HG02623 (cell line): ENCODE measurements at regions not wholly inside any gene's neighbourhood (a gene's known extent, or its start where the extent isn't known, plus 50 kb on each side); places are given as distances from the start of the nearest gene placed in this dataset.
"Not testable (repeated sequence)": the region's sequence is repeated elsewhere in the genome, so short reads cannot be mapped to it uniquely, and the experiment has no call there.

Experiments
- ATAC-seq: cut with Tn5 transposase; IDR thresholded peaks from one replicate; pipeline ENCODE4 v1.9.1; 2021; ENCODE audit warnings: moderate library complexity; ENCODE audit not compliant: unreplicated experiment

DNA sequence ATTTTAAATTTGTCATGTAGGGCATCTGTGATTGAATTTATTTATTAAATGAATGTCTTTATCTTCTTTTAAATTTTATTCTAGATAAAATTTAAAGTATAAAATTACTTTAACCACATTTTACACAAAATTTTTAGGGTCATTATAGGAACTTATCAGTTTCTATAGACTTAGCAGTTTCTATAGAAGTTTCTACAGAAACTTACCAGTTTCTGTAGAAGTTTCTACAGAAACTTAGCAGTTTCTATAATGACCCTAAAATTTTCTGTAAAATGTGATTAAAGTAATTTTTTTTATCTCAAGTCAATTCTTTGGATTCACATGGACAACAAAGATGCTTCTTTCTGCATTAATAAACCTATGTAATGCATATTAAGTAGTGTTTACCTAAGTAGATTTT is 565.9 kb upstream of the TECRL start:
- ATAC-seq: no peak

GRCh38 chr4:64969081-64969480 is 559.8 kb upstream of the TECRL start:
- no peak for ATAC-seq

DNA sequence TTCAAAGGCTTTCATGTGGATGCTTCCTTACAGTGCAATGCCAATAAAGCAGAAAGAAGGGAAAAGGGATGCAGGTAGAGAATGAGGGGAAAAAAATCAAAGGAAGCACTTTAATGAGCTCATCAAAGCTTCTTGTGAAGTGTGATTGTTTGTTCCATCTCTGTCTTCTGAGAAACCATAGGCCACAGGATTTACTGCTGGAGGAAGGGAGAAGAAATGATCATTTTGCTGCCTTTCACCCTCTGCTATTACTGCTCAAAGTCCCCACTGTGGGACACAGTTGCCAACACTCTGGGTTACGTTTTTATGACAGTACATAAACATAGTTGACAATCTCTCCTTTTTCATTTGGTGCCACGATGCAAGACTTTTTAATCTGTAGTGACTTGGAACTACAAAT is 558.0 kb upstream of the TECRL start:
- no peak for ATAC-seq

DNA sequence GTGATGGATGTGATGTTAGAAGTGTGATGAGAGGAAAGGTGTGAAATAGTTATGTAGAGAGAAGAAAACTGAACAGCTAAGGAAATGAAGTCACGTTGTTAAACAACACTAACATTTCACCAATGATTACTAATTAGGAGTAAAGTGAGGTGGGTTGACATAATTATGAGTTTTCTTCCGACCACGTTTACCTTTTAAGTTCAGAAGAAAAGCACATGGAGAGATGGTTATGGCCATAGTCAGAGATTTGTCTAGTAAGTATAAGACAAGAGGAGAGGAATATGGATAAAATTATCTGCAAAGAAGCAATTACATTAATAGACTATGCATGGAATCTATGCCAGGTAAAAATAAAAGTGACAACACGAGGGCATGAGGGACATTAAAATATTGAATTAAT is 551.3 kb upstream of the TECRL start:
- no peak for ATAC-seq

GRCh38 chr4:64940698-64941097 is 531.4 kb upstream of the TECRL start:
- ATAC-seq: no peak

DNA sequence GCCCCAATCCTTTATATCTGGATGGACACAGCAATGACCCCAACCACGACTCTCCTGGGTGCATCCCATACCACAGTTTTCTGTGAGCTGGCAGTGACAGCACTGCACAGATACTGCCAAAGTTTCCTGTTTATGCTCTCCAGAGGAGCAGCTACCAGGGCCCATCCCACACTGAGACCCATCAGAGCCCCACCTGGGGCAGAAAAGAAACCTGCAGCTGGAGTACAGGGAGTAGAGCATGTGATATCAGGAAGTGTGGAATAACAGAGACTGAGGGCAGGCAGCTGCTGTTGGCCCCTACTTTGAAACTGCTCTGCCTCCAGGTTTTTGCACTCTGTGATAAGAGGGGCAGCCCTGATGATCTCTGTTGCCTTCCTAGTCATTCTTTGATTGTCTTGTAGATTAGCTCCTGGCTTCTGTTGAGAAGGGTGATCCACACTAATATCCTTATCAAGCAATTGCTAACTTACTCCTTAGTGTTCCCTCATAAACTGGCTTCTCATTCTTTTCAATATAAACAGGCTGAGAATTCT is 526.3 kb upstream of the TECRL start:
- ATAC-seq: no peak

GRCh38 chr4:64911846-64912245 is 502.6 kb upstream of the TECRL start:
- ATAC-seq: no peak

- no peak for ATAC-seq
Measured at GRCh38 chr4:64903986-64904385, 494.7 kb upstream of the TECRL start.

- ATAC-seq: no peak
Measured at GRCh38 chr4:64899563-64899962, 490.3 kb upstream of the TECRL start.

DNA sequence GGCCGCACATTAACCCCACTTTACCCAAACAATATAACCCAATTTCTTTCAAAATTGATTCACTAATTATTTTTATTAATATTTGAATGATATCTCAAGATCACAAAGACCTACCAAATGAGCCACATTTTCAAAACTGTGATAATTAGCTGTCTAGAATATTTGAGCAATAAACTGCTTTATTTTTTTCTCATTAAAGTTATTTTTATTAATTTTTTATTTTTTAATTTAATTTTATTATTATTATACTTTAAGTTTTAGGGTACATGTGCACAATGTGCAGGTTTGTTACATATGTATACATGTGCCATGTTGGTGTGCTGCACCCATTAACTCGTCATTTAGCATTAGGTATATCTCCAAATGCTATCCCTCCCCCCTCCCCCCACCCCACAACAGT is 489.8 kb upstream of the TECRL start:
- not testable (repeated sequence) for ATAC-seq

DNA sequence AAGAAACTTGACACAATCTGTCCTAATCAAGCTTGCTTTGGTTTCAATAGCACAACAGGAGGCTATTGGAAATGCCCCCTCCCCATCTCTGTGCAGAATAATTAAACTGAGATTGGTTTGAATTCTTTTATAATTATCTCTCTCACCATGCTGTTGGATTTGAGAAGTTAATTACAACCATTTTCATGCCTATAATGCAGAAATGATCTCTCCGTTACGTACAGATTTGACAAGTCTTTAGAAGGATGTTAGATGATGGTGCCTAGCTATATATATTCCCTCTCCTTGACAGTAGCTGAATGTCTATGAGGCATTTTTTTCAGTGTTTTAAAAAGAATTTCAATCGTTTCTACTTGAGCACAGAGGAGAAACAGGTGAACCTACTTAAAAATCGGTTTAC is 488.4 kb upstream of the TECRL start:
- no peak for ATAC-seq

DNA sequence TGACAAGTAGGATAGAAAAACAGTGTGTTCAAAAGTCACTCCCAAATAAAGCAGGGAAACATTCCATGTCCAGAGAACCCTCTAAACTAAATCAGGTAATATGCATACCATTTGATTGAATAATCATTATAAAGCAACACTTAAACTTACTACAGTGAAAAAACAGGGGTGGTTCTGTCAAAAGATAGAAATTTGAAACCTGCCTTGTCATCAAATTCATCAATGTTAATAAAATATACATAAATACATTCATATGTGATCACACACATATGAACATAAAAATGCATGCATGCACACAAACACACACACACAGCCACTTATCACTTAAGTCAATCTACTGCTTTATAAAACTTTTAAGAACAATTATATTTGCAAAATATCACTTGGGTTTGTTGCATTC is 485.8 kb upstream of the TECRL start:
- no peak for ATAC-seq

DNA sequence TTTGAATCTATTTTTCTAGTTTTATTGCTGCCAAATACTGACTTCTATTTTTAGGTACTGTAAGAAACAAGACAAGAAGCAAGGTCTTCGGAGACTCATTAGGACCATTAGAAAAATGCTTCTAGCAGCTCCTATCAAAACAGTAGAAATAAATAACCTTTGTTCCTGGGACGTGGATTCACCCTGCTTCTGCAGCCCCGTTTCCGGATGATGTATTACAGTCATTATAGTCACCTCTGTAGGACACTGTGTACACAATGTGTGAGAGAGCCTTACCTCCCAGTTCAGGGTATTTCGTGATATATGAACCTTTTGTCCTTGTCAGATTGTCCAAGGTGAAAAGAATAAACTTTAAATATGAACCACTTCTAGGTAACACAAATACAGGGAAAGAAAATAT is 484.0 kb upstream of the TECRL start:
- ATAC-seq: no peak

DNA sequence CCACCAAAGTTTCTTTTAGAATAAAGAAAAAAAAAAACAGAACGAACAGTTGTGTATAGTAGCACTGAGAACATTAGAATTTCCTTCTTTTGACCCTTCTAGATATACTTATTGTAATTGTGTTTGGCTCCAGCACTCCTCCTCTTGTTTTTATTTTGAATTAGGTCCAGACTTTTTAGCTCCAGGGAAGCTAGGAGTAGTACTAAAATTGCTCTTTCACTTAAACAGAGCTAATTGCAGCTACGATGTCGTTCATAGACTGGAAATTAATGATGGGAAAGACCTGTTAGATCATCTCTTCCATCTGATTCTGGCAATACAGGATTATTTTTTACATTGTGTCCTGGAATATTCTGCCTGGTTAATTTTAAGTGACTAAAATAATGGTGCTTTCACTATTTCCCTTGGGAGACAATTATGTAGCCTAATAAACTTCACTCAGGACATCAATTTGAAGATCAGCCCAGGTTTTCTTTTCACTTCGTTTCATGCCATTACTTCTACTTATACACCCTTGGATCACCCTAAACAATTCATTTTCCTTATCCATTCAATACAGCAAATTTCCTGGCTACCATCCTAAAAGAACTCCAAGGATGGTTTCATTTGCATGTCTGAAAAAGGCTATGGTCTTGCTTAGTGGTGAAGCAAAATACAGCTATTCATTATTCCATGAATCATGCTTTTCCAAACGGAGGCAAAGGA is 480.8 kb upstream of the TECRL start:
- no peak for ATAC-seq

DNA sequence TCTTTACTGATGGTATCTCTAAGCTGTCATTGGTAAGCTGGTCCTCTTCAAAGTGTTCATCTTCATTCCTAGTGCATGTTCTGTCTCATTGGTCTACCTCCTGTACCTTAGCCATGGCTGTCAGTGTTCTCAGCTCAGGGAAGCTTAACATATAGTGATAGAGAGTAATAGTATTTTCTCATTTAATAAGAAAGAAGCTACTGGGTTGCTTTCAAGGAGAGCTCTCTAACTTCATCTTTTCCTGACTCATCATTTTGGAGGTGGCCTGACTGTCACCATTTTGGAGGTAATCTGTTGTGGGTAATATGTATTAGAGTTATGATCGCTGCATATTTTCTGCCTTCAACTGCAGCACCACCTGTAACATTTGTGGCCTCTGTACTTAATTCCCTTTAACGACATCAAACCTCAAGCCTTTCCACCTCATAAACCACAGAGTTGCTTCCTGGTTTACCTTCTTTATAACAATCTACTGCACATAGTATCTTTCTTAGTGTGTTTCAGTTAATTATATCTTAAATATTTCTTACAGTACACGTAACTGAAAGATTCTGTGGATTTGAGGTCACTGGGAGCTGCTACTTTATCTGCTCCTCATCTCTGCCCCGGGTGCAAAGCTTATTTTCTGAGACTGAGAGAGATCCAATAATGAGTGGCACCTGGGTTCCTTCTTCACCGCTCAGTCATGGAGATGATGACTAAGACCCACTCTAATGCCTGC is 474.0 kb upstream of the TECRL start:
- no peak for ATAC-seq

DNA sequence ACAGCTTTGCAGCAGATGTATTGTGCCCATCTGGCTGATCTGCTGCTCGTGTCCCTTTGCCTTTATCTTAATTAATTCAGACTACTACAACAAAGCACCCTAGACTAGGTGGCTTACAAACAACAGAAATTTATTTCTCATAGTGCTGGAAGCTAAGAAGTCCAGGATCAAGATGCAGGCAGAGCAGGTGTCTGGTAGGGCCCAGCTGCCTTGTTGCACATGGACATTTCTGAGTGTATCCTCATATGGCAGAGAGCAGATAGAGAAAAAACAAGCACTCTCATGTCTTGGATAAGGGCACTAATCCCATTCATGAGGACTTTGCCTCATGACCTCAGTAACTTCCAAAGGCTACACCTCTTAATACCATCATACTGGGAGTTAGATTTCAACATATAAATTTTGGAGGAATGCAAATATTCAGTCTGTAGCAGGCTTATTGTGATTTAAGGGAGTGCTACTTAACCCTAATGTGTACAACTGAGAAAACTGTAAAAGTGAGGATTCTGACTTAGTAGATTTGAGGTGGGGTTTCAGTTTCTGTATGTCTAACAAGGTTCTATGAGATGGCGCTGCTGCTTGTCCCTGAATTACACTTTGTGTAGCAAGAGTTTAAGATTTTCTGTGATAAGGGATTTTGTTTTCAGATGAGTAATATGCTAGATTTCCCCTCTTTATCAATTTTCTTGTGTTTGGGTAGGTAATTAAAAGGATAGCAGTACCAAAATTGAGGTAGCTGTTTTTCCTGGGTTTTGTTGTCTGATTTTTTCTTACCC is 473.2 kb upstream of the TECRL start:
- no peak for ATAC-seq

DNA sequence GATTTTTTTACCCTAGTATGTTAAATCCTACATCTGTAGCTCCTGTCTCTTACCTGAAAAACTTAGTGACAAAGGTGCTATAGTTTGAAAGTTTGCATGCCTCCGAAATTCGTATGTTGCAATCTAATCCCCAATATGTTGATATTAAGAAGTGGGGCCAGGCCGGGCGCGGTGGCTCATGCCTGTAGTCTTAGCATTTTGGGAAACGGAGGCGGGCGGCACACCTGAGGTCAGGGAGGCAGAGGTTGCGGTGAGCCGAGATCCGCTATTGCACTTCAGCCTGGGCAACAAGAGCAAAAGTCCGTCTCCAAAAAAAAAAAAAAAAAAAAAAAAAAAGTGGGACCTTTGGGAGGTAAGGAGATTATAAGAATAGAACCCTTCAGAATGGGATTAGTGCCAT is 471.3 kb upstream of the TECRL start:
- ATAC-seq: no peak

DNA sequence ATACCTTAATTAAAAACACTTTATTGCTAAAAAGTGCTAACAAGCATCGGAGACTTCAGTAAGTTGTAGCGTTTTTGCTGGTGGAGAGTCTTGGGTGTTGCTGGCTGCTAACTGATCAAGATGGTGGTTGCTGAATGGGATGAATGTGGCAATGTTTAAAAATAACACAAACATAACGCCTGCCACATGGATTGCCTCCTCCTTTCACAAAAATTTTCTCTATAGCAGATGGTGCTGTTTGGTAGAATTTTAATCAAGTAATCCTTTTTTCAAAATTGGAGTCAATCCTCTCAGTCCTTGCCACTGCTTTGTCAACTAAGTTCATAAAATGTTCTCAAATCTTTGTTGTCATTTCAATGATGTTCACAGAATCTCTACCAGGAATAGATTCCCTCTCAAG is 466.8 kb upstream of the TECRL start:
- ATAC-seq: no peak

- ATAC-seq: no peak
Measured at GRCh38 chr4:64870558-64870957, 461.3 kb upstream of the TECRL start.

GRCh38 chr4:64857815-64858214 is 448.6 kb upstream of the TECRL start:
- ATAC-seq: no peak

DNA sequence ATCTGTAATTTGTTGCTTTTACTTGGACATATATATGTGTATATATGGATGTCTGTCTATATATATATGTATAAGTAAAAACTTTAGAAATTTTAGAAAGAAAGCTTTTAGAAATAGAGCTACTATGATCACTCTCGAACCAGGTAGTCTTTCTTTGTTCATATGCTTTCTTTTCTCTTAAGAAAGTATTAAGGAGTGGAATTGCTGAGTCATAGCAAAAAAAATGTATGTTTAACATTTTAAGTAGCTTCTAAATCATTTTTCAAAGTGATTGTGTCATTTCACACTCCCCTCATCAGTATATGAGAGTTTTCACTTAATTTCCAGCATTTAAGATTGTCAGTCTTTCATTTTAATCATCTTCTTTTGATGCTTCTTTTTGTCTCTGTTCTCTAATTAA is 447.9 kb upstream of the TECRL start:
- ATAC-seq: no peak

GRCh38 chr4:64846417-64846816 is 437.2 kb upstream of the TECRL start:
- ATAC-seq: no peak
